SJCRH30 (cell line): ENCODE measurements at regions not wholly inside any gene's neighbourhood (a gene's known extent, or its start where the extent isn't known, plus 50 kb on each side); places are given as distances from the start of the nearest gene placed in this dataset.

Source experiments
- DNase-seq, 2 experiments: peaks; one replicate each; pipeline ENCODE4 v3.0.0-alpha.2; 2015 to 2020
- H3K27ac ChIP-seq: fragments of 250-450 bp; sonication (Bioruptor Pico); 2 replicates; pipeline ENCODE4 v1.5.1; 2020; ENCODE audit warnings: mild to moderate bottlenecking, moderate library complexity
- H3K27me3 ChIP-seq: fragments of 250-450 bp; sonication (Bioruptor Pico); 2 replicates; pipeline ENCODE4 v1.5.1; 2020; ENCODE audit warnings: mild to moderate bottlenecking, moderate library complexity
- H3K36me3 ChIP-seq: fragments of 250-450 bp; sonication (Bioruptor Pico); 2 replicates; pipeline ENCODE4 v1.5.1; 2020; ENCODE audit warnings: mild to moderate bottlenecking, moderate library complexity
- H3K4me1 ChIP-seq: fragments of 250-450 bp; sonication (Bioruptor Pico); 2 replicates; pipeline ENCODE4 v1.5.1; 2020; ENCODE audit warnings: mild to moderate bottlenecking, moderate library complexity
- H3K4me3 ChIP-seq: fragments of 250-450 bp; sonication (Bioruptor Pico); 2 replicates; pipeline ENCODE4 v1.5.1; 2020; ENCODE audit warnings: mild to moderate bottlenecking, moderate library complexity
- H3K9me3 ChIP-seq: fragments of 250-450 bp; sonication (Bioruptor Pico); replicated peaks from 2 replicates; pipeline ENCODE4 v1.5.1; 2020; ENCODE audit warnings: mild to moderate bottlenecking, moderate library complexity

DNA sequence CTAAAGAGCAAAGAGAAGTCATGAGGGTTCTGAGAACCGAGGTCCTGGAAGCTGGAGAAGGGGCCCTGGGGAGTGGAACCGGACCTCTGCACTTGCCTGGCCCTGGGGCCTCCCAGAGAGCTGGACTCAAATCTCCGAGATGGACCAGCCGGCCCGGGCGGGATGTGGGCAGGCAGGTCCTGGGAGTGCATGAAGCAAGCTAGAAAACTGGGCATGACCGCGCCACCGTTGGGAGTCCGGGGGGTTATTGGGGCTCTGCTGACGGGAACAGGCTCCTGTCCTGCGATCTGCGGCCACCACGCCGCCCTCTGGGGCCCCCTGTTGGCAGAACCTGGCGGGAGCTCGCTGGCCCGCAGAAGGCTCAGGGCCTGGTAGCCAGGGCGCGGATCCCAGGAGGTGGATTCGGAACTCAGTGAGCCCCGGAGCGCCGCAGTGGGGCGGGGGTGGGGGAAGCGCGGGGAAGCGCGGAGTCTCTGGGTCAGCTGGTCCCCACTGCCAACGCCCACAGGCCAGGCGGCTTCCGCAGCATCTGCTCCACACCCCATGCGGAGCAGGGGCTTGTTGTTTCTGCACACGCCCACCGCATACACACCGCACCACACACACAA, 150.6 kb downstream of the ERCC6L2 start:
- Histone ChIP-seq H3K36me3 (no peaks in the 10 kb centered on the region), H3K4me3 (no peak overlapping the region), H3K9me3 (0 out of 2 replicates have a peak, but pooled peaks cover 3% of the 10 kb centered on the region), H3K27me3 (no peaks in the 10 kb centered on the region), H3K27ac (no peak overlapping the region), H3K4me1 (peaks cover 4% of the 10 kb centered on the region)
- no peak for DNase-seq

DNA sequence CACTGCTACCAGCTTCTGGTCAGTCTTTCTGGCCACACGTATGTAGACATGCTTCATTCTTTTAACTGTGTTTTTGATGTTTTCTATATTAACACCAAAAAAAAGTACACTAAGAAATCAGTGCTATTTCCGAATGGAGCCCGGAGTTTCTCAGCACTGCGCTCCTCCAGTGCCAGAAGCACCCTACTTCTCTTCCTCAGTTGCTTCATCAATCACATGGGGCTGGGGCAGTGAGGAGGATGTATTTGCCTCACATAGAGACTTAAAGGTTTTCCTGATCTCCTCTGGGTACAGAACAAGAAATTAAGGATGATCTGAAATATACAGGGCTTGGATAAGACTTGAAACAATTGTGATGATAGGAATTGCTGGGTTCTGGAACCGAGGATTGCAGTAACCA, 148.0 kb downstream of the ERCC6L2 start:
- no peaks in the 10 kb centered on the region for H3K36me3 ChIP-seq
- DNase-seq = no peak
- H3K4me1 ChIP-seq = no peaks in the 10 kb centered on the region
- H3K27ac ChIP-seq = no peak overlapping the region
- H3K4me3 ChIP-seq = no peak overlapping the region
- H3K9me3 ChIP-seq = no peaks in the 10 kb centered on the region
- H3K27me3 ChIP-seq = no peaks in the 10 kb centered on the region

DNA sequence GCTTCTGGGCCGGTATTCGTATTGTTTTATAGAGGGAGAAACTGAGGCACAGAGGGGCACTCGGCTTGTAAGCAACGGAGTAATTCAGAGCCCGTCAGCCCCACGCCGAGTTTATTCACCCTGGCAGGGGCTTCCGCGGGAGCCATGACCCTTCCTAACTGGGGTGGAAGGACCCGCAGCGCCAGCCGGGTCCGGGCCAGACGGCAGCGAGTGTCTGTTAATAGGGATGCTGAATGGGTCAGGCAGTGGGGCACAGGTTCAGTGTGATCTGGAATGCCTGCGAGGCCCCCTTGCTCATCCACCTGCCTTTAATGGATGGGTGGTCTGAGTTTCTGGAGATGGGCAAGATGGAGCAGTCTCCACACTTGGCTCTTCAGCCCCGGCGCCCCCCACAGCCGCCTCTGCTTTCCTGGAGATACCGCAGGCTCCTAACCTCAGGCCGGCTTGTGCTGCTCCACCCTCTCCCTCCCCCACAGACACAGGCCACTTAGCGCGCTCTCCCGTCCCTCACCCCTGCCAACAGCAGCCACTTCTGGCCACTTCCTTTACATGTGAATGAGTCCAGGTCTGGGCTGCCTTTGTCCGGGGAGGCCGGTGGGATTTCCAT, 147.1 kb downstream of the ERCC6L2 start:
- peak overlapping the region; percentile 58; the same call in 1 of the 2 replicates for H3K27ac ChIP-seq
- no peaks in the 10 kb centered on the region for H3K36me3 ChIP-seq
- peak; percentile 65 to 68 for DNase-seq
- no peaks in the 10 kb centered on the region for H3K4me1 ChIP-seq
- peak overlapping the region; percentile 66 for H3K4me3 ChIP-seq
- no peaks in the 10 kb centered on the region for H3K27me3 ChIP-seq
- H3K9me3 ChIP-seq = no peaks in the 10 kb centered on the region

DNA sequence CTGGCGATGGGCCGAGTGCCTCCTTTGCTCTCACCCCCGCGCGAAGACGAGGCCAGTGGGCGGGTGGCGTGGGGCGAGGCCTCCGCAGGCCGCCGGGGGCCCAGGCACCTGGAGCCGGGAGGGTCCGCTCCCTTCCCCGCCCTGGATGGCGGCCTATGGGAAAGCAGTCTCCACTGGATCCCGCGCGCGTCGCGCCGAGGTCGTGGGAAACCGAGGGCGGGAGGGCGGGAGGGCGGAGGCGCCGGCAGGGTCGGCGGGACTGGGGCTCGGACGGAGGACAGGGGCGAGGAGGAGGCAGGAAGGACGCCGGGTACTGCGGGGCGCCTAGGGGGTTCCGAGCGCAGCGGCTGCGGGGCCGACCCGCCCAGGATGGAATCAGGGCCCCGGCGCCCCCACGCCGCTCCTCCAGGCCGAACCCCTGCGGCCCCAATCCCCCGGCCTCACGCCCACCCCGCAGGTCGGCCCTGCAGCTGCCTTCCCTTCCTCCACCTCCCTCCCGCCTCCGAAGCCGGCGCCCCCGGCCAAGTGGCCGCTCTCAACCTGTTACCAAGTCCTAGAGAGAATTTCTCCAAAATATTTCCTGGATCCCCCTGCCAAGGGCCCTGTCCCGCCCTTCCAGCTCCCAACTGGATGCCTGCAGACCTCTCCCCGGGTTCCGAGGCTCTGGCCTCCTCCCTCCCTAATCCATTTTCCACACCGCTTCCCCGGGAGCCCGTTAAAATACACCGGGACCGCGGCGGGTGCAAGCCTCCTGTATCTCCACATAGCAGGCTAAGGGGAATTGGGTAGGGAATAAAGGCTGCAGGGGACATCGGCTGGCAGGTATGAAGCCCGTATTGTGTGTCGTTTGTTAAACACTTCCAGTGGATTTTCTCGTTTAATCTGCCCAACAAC, 146.3 kb downstream of the ERCC6L2 start:
- H3K27me3 ChIP-seq = no peaks in the 10 kb centered on the region

DNA sequence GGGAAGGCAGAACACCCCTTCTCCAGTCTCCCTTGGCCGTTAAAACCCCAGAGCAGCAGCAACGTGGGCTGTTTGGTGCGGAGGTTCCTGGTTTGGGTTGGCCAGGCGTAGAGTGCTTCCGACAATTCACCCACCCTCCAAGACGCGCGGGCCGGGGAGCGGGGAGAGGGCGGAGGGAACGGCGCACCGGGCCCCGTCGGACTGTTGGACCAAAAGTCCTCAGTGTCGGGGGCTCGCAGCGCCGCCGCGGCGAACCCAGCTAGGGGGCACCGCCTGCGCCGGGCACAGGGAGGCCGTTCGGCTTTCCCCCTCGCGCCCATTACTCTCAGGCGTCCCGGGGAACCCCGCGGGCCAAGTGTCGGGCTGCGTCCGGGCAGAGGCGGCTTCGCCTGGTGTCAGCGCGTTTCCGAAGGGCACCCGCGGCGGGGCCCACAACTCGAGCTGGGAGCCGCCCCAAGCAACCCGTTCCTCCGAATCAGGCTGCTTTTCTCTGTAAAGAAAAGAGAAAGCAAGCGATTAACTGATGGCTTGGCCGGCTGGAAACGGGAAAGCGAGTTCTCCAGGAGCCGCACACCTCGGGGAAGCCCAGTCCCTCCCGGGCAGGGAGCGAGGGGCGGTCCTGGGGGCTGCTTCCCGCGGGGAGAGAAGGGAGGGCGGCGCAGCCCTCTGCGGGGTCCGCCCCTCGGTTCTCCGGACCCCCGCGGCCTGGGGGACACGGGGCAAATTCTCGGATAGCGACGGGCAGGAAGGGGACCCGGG, 145.5 kb downstream of the ERCC6L2 start:
- DNase-seq = peak; percentile 36 to 56
- Histone ChIP-seq H3K36me3 (no peaks in the 10 kb centered on the region), H3K4me1 (no peaks in the 10 kb centered on the region), H3K27me3 (no peaks in the 10 kb centered on the region), H3K27ac (peak overlapping the region; percentile 58; the same call in 1 of the 2 replicates), H3K4me3 (peak overlapping the region; percentile 66), H3K9me3 (no peaks in the 10 kb centered on the region)

More for the DNA sequence above, 146.3 kb downstream of the ERCC6L2 start:
- Histone ChIP-seq H3K4me3 (peak overlapping the region; percentile 66), H3K4me1 (no peaks in the 10 kb centered on the region), H3K36me3 (no peaks in the 10 kb centered on the region), H3K27ac (peak overlapping the region; percentile 58; the same call in 1 of the 2 replicates), H3K9me3 (no peaks in the 10 kb centered on the region)
- DNase-seq = peak; percentile 43 to 51

DNA sequence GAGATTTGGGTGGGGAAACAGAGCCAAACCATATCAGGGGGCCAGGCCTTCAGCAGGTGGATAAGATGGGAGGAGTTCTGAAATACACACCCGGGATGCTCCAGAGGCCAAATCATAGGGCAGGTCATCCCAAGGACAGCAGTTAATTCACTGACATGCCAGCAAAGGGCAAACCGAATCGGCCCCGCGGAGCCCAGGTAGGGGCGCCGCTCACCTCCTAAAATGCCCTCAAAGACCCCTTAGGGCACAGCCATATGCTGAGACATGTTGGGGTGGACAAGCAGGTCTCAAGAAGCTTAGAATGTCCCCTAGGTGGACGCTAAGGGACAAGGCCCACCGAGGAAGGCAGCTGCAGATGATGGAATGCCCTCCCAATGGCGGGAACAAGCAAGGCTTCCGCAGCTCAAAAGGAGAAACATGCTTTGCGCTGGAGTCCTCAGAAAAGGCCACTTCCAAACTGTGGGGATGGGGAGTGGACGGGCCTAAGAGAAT, 144.9 kb downstream of the ERCC6L2 start:
- Histone ChIP-seq H3K4me1 (no peaks in the 10 kb centered on the region), H3K36me3 (no peaks in the 10 kb centered on the region), H3K9me3 (no peaks in the 10 kb centered on the region), H3K27me3 (no peaks in the 10 kb centered on the region), H3K4me3 (peak overlapping the region; percentile 66), H3K27ac (no peak overlapping the region; the same call in 1 of the 2 replicates)
- DNase-seq = no peak
